ENCODE measurements at regions not wholly inside any gene's neighbourhood (a gene's known extent, or its start where the extent isn't known, plus 50 kb on each side); places are given as distances from the start of the nearest gene placed in this dataset.

- no peak for DNase-seq
- intact Hi-C loops (cut with DNase I): loop anchor here (1.0 kb wide), 1 partner anchor 194 kb away; no protein-coding TSS in a partner anchor
Measured at GRCh38 chr16:86015606-86016005, 116.6 kb downstream of the IRF8 start.

- peak in 7 of 10 donors; percentile 28 to 87 (median 46) for DNase-seq
- intact Hi-C loops (cut with DNase I): loop anchor here (1.0 kb wide), 1 partner anchor 195 kb away; no protein-coding TSS in a partner anchor
Measured at GRCh38 chr16:86016201-86016965, 117.4 kb downstream of the IRF8 start.

- DNase-seq: no peak
- intact Hi-C loops (cut with DNase I): no loop called here
Measured at GRCh38 chr16:86018071-86018470, 119.1 kb downstream of the IRF8 start.

GRCh38 chr16:86018487-86018886, 119.5 kb downstream of the IRF8 start:
- no peak for DNase-seq
- intact Hi-C loops (cut with DNase I): no loop called here

DNA sequence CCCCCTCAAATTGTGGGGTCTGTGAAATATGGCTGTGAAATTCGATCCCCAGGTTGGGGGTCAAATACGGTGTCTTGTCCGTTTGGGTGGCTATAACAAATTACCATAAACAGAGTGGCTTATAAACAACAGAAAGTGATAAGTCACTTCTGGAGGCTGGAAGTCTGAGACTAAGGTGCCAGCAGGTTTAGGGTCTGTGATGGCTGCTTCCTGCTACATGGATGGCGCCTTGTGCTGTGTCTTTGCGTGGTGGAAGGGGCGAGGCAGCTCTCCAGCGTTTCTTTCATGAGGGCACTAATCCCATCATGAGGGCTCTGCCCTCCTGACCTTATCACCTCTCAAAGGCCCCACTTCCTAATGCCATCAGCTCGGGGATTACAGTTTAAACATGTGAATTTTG, 120.0 kb downstream of the IRF8 start:
- DNase-seq: no peak
- intact Hi-C loops (cut with DNase I): no loop called here

DNA sequence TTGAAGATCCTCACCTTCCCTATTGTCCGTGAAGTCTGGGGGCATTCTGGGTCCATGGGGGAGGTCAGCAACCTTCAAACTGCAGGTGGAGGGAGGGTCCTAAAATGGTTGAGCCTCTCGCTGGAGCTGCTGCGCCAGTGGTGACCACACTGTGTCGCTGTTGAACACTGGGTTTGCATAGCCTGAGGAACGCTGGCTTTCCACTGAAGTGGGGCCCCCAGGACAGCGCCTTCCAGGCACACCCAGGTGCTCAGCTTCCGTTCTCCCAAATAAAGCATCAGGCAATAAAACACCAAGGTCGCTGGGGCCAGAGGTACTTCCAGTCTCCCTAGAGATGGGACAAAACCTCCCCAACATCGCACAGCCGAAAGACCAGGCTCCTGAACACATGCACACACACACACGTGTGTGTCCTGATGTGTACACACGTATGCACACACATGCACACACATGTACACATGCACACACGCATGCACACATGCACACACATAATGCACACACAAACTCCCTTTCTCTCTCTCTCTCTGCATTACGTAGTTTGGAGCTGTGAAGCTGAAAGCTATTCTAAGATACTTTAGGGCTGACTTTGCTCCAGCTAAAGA, 120.6 kb downstream of the IRF8 start:
- no peak for DNase-seq
- intact Hi-C loops (cut with DNase I): no loop called here

- DNase-seq: no peak
Measured at GRCh38 chr16:86020971-86021370, 122.0 kb downstream of the IRF8 start.

GRCh38 chr16:86022381-86022960, 123.5 kb downstream of the IRF8 start:
- DNase-seq: peak in 1 of 10 donors; percentile 24
- intact Hi-C loops (cut with DNase I): no loop called here

More at GRCh38 chr16:86020971-86021370, 122.0 kb downstream of the IRF8 start:
- intact Hi-C loops (cut with DNase I): no loop called here

DNA sequence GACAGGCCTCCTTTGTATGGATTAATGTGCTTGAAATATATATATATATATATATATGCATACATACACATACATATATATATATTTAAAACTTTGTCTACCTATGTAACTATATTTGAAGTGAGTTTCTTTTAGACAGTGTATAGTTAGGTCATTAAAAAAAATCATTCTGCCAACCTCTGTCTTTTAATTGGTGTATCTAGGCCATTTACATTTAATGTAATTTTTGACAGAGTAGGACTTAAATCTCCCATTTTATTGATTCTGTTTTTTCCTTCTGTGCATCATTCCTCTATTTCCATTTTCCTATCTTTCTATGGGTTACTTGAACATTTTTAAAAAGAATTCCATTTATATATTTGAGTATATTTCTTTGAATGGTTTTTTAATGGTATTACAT, 125.2 kb downstream of the IRF8 start:
- no peak for DNase-seq
- intact Hi-C loops (cut with DNase I): no loop called here

- peak in 1 of 10 donors; percentile 31 for DNase-seq
- intact Hi-C loops (cut with DNase I): no loop called here
Measured at GRCh38 chr16:86025706-86026105, 126.7 kb downstream of the IRF8 start.

DNA sequence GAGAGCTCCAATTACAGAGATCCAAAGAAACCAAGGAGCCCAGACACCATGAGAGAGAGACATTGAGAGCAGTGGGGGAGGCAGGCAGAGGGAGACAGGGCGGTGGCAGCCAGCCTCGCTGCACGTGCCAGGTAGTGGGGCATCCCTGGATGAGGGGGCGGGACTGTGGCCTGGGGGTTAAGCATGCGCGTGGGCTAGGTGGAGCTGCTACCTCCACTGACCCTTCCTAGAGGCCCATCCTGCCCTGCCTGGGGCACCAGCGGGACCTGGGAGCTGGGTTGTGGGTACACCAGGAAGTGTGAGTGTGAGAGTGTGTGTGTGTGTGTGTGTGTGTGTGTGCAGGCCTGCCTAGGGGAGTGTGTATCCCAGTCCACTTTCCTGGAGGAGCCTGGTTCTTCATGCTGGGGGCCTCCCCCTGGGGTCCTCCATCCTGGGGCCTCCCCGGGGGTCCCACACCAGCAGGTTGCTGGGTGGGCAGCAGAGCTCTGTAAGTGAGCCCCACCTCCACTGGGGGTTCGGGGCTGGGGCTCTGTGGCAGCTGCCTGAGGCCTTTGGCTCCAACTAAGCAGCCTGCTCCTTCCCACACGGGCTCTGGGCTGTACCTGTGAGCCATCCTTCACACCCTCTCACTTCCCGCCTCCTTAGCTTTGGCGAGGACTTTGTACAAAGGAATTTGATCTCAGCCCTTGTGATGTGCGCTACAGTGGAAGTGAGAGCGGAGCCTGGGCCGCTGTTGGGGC, 127.4 kb downstream of the IRF8 start:
- intact Hi-C loops (cut with DNase I): no loop called here
- peak in 1 of 10 donors; percentile 71 for DNase-seq

DNA sequence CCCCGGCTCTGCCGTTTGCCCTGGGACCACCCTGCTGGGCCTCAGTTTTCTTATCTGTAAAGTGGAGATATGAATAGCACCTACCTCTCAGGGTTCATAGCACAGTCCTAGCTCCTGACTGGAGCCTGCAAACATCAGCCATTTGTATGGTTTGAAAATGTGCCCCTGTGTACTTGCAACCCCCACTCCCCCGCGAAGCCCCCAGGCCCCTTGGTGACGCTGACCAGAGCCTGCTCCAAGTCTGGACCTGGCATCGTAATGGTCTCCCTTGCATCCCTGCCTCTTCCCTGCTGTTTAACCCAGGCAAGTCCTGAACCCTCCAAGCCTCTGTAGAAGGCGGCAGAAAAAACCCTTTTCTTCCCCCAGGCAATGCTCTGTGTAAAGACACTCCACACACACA, 128.0 kb downstream of the IRF8 start:
- intact Hi-C loops (cut with DNase I): no loop called here

DNA sequence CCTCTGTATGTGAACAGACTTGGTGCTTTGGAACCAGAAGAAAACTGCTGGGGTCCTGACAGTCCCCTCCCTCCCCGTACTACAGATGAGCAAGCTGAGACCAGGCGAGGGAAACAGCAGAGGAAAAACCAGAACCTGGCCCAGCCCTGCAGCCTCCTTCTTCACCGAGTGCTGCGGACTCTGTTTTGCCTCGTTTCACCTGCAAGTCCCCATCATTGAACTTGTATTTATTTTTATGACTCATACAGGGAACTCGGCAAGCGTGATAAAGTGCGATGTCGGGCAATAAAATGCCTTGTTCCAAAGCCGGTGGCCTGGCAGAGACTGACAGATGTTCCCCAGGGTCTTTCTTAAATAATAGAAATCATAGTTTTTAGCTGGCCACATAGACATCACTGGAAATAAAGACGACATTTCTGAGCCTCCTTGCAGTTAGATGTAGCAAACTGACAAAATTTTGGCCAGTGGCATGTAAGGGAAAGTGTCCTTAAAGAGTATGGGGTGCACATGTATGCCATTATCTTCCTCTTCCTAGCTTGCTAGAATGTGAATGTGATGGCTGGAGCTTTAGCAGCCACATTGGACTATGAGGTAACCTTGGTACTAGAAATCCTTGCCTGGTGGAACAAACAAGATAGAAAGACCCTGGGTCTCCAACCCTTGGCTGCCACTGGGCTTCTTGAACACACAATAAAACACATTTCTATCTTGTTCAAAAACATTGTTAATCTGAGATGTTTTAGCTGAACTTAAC, 128.6 kb downstream of the IRF8 start:
- intact Hi-C loops (cut with DNase I): no loop called here
- DNase-seq: peak in 1 of 10 donors; percentile 20

More for the DNA sequence above, 128.0 kb downstream of the IRF8 start:
- no peak for DNase-seq

DNA sequence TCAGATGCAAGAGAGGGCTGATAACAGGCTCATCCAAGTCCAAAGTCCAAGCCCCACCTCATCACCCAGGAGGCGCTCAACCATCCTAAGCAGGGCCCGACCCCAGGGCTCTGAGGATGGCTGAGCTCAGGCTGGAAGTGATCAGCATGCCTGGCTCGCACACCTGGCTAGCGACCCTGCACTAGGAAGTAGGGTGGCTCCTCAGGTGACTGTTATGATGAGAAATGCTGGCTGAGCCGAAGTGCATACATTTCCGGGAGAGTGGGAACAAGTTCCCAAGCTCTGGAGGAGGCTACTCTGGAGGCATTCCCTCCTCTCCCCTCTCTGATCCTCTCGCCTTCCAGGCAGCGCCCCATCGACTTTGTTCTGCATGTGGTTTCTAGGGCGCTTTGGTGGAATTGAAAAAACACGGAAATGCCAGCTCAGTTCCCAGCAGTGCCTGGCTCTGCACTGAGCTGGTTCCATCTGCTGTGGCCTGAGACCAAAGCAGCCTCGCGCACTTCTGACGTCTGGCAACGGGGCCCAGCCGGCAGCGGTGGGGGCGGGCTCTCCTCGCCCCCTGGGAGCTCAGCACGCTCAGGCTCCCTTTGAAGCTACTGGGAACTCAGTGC, 130.3 kb downstream of the IRF8 start:
- peak in 9 of 10 donors; percentile 15 to 93 (median 65) for DNase-seq
- intact Hi-C loops (cut with DNase I): no loop called here

- intact Hi-C loops (cut with DNase I): no loop called here
- DNase-seq: no peak
Measured at GRCh38 chr16:86030116-86030515, 131.2 kb downstream of the IRF8 start.

GRCh38 chr16:86031141-86031678, 132.2 kb downstream of the IRF8 start:
- DNase-seq: no peak
- intact Hi-C loops (cut with DNase I): no loop called here

DNA sequence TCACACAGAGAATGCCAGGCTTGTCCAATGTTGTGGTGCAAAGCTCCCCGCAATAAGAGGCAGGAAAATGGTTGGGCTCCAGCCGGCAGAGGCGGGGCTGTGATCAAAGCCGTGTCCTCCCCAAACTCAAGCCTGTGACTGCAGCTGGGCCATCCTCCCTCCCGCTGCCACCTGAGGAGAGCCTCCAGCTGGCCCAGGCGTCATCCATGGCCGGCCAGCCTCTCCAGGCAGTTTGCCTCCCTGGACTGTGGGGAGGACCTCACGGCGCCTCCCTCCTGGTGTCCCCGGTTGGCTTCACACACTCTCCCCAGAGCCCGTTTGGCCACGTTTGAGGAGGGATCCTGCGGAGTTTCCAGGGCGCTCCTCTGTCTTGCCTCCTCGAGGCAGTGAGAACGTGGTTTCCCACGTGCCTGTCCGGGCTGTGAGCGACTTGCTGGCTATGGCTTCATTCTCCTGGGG, 134.1 kb downstream of the IRF8 start:
- intact Hi-C loops (cut with DNase I): no loop called here
- DNase-seq: peak in 8 of 10 donors; percentile 23 to 89 (median 59)

GRCh38 chr16:86033971-86034370, 135.0 kb downstream of the IRF8 start:
- intact Hi-C loops (cut with DNase I): no loop called here
- peak in 2 of 10 donors; percentile 14 to 67 for DNase-seq

GRCh38 chr16:86034421-86034919, 135.5 kb downstream of the IRF8 start:
- peak in 2 of 10 donors; percentile 12 to 58 for DNase-seq

More at GRCh38 chr16:86034421-86034919, 135.5 kb downstream of the IRF8 start:
- intact Hi-C loops (cut with DNase I): no loop called here

All from posterior cingulate gyrus (tissue), 11 donors.